ENCODE measurements at regions not wholly inside any gene's neighbourhood (a gene's known extent, or its start where the extent isn't known, plus 50 kb on each side); places are given as distances from the start of the nearest gene placed in this dataset.

- no peak for DNase-seq (ENCODE audit: low read depth)
- TF ChIP-seq CTCF (IDR thresholded peaks at IDR 0.05; ENCODE audit: low read depth, low read length, missing control alignments) = no peak
- H3K4me3 ChIP-seq (ENCODE audit: low read depth, low read length) = no peak overlapping the region
Measured at GRCh38 chr1:212503714-212504113, 71.0 kb downstream of the NENF start.

- no peak for DNase-seq (ENCODE audit: low read depth)
- no peak for TF ChIP-seq CTCF (IDR thresholded peaks at IDR 0.05; ENCODE audit: low read depth, low read length, missing control alignments)
- H3K4me3 ChIP-seq (ENCODE audit: low read depth, low read length) = no peak overlapping the region
Measured at GRCh38 chr1:212504171-212504803, 71.6 kb downstream of the NENF start.

GRCh38 chr1:212506666-212507065 is 73.9 kb downstream of the NENF start:
- no peak overlapping the region for H3K4me3 ChIP-seq (ENCODE audit: low read depth, low read length)
- TF ChIP-seq CTCF (IDR thresholded peaks at IDR 0.05; ENCODE audit: low read depth, low read length, missing control alignments) = no peak
- DNase-seq (ENCODE audit: low read depth) = no peak

GRCh38 chr1:212507369-212507768 is 74.6 kb downstream of the NENF start:
- no peak for DNase-seq (ENCODE audit: low read depth)
- no peak for TF ChIP-seq CTCF (IDR thresholded peaks at IDR 0.05; ENCODE audit: low read depth, low read length, missing control alignments)
- H3K4me3 ChIP-seq (ENCODE audit: low read depth, low read length) = no peak overlapping the region

- DNase-seq (ENCODE audit: low read depth) = no peak
- no peak overlapping the region for H3K4me3 ChIP-seq (ENCODE audit: low read depth, low read length)
- TF ChIP-seq CTCF (IDR thresholded peaks at IDR 0.05; ENCODE audit: low read depth, low read length, missing control alignments) = no peak
Measured at GRCh38 chr1:212512816-212513559, 80.3 kb downstream of the NENF start.

- H3K4me3 ChIP-seq (ENCODE audit: low read depth, low read length) = no peak overlapping the region
- TF ChIP-seq CTCF (IDR thresholded peaks at IDR 0.05; ENCODE audit: low read depth, low read length, missing control alignments) = no peak
- no peak for DNase-seq (ENCODE audit: low read depth)
Measured at GRCh38 chr1:212513586-212513985, 80.9 kb downstream of the NENF start.

Data from GM12864 (cell line).